Neural progenitor cell (in vitro differentiated cells): ENCODE measurements at regions not wholly inside any gene's neighbourhood (a gene's known extent, or its start where the extent isn't known, plus 50 kb on each side); places are given as distances from the start of the nearest gene placed in this dataset.

Experiments
- CTCF ChIP-seq: fragments of 200-600 bp; sonication (generic); IDR thresholded peaks from 2 replicates; pipeline ENCODE4 v1.5.1; 2017; ENCODE audit warnings: antibody characterized with exemption, mild to moderate bottlenecking
- EZH2 ChIP-seq: fragments of 200-600 bp; sonication (generic); IDR thresholded peaks from 2 replicates; pipeline ENCODE4 v1.6.1; 2017; ENCODE audit warnings: antibody characterized with exemption, mild to moderate bottlenecking, moderate library complexity
- EZH2phosphoT487 ChIP-seq: fragments of 200-600 bp; sonication (generic); IDR thresholded peaks from 2 replicates; pipeline ENCODE4 v1.6.1; 2017; ENCODE audit warnings: antibody characterized with exemption

GRCh38 chr3:137205394-137206045 lies 247.7 kb downstream of the IL20RB start:
- TF ChIP-seq CTCF (no peak), EZH2 (no peak), EZH2phosphoT487 (no peak)
